Stimulated activated CD8-positive, alpha-beta memory T cell treated with anti-CD3 and anti-CD28 coated beads, Interleukin-4, amount 100 ng/mL, for 4 hours (primary cell): ENCODE measurements at regions not wholly inside any gene's neighbourhood (a gene's known extent, or its start where the extent isn't known, plus 50 kb on each side); places are given as distances from the start of the nearest gene placed in this dataset.

Experiments used
- DNase-seq, 2 donors: peaks; one replicate each; pipeline ENCODE4 v3.0.0-alpha.2; 2020; ENCODE audit warnings: low read depth in 2 of 2, low spot score in 1 of 2

DNA sequence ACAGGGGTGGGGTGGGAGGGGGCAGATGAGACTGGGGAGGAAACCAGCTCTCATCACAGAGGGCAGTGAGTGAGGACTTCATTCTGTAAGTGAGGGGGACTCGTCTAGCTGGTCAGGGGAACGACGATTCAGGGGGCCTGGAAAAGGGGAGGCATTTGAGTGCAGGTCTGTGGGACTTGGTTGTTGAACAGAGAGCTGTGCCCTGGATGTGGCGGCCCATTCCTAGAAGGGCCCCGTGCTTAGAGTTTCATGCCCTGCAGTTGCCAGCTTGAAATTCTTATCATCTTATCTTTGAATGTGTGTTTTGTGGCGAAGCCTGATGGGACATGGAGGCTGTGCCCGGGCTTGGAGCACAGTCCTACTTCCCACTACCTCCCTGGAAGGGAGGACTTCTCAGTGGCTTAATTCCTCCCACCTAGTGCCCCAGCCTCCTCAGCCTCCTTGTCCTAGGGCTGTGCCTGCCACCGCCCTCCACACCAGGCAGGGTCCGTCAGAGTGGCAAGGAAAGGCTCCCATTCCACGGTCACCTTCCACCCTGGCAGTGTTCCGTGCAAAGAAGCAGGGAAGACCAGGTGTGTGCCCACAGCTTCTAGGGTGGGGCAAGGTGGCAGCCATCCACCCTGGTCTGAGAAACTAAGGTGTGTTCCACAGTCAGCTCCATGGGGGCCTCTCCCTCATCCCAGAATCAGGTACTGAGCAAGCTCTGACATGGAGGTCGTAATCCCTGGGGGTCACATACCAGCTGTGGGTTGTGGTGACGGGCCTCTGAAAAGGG lies 59.7 kb upstream of the LMO1 start:
- DNase-seq: no peak

DNA sequence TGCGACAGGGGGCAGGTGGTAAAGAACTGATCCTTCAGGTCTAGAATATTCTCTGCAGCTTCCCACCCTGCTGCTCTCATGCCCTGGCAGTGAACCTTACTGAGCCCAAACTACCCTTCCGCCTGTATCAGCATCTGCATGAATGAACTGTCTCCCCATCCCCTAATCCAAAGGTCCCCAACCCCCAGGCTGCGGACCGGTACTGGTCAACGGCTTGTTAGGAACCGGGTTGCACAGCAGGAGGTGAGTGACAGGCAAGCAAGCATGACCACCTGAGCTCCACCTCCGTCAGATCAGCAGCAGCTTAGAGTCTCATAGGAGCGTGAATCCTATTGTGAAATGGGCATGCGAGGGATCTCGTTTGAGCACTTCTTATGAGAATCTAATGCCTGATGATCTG lies 58.2 kb upstream of the LMO1 start:
- no peak for DNase-seq

DNA sequence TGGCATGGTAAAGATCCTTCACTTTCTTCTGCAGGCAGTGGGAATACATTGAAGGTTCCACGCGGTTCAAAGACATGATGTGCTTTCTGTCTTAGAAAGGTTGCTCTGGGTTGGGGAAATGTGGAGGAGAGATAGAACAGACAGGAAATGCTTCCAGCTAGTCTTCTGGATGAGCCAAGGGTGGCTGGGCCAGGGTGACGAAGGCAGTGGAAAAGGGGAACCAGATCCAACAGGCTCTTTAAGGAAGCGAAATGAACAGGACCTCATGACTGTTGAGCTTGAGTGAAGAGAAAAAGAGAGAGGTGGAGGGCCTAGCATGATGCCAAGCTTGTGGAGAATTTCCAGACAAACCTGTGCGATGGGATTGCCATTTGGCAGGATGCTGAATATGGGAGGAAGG lies 56.4 kb upstream of the LMO1 start:
- DNase-seq: no peak

DNA sequence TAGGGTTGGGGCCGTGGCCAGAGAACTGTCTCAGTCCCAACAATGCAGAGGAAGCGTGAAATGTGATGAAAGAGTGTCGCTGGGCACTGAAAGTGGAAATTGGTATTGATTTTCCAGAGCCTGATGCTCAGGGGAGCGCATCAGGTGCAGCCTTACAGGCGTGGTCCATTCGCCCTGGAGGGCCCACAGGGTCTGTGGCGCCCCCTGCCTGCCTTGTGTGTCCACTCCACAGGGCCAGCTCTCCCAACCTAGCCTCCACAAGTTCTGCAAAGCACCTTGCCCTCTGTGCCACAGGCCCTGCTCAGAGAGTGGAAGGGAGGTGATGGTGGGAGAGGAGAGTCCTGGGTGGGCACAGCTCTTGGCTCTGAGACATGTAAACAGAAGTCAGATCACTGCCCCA lies 54.9 kb upstream of the LMO1 start:
- no peak for DNase-seq

DNA sequence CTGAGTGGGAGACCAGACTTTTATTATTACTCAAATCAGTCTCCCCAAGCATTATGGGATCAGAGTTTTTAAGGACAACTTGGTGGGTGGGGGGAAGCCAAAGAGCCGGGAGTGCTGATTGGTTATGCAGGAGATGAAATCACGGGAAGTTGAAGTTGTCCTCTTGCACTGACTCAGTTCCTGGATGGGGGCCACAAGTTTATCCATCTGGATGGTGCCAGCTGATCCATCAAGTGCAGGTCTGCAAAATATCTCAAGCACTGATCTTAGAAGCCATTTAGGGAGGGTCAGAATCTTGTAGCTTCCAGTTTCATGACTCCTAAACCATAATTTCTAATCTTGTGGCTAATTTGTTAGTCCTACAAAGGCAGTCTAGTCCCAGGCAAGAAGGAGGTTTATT lies 53.5 kb upstream of the LMO1 start:
- no peak for DNase-seq

DNA sequence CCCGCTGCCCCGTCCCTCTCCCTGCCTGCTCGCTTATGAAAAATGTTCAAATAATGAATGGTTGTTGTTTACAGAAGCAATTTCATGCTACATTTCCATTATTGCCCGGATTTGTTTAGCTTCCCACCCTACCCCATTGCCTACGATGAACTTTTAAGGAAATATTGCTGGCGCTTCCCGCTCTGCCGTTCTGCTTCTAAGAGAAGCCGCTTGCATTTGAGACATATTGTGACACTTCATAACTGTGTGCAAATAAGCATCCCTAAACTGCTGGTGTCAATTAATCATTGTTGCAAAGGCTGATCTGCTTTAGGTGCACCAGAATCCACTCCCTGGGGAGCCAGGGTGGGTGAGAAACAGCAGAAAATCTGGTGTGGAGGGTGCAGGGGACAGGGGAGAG lies 52.3 kb upstream of the LMO1 start:
- no peak for DNase-seq

DNA sequence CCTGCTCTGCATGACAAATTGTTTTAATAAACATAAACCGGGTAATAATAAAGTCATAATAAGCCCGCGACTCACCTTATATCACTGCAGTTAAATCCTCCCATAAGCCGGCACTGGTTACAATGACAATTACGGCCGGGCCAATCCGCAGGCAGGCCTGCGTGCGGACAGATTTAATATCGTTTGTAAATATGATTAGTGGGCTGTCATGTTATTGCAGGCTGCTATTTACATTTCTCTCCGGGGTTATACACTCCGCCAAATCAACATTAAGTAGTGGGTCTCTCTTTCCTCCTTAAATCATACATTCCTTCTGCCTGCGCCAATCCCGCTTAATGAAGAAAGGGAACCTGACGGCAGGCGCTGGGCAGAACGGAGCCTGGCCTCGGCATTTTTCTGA lies 51.8 kb upstream of the LMO1 start:
- DNase-seq: no peak

DNA sequence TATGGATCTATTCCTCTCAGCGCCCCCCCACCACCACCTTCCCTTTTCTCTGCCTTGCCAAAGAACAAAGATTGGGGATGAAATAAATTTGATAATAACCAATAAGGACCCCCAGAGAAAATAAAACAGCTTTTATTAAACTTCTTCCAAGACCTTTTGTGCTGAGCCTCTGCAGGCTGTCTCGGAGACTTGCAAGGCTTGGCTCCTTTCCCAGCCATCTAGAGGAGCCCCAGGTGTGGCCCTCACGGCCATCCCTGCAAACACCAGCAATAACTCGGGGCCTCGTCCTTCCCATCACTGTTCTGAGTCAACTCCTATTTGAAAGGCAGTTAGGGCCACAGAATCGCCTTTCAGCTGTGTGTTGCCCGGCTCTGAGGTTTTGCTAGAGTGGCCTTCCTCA lies 51.2 kb upstream of the LMO1 start:
- DNase-seq: no peak

DNA sequence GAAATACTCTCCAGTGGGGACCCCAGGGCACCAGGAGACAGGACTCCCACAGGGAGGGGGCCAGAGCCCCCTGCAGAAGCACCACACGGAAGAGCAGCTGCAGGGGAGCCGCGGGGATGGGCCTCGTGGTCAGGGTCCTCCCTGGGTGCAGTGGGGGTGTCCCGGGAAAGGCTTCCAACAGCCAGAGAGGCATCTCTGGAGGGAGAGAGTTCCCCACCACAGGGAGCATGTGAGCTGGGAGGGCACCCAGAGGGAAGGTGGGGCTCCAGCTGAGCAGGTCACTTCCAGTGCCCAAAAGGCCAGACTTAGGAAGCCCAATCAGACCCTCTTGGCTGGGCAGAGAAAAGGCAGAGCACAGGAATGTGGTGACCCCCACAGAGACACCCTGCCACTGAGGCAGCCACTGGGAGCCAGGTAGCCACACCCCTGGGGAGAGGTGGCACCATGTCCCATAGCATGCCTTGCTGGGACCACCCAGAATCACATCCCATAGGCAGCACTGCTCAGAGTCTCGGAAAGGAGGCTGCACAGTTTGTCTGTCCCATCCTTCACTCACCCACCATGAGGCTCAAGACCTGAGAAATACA lies 49.9 kb upstream of the LMO1 start:
- DNase-seq: no peak
